SK-MEL-5 (cell line): ENCODE measurements at regions not wholly inside any gene's neighbourhood (a gene's known extent, or its start where the extent isn't known, plus 50 kb on each side); places are given as distances from the start of the nearest gene placed in this dataset.

Experiments used
- DNase-seq: peaks from one replicate; pipeline ENCODE4 v3.0.0-alpha.2; 2016; ENCODE audit warnings: low read depth, low spot score
- in situ Hi-C: cut with HindIII; loops from 2 replicates; pipeline ENCODE4 v1.10.0; 2016; ENCODE audit warnings: low sequenced_read_pairs, high pct_unique_total_duplicates, low pct_unique_long_range_greater_than_20kb

- in situ Hi-C loops = no loop called here
- no peak for DNase-seq
Measured at GRCh38 chr7:42699380-42700178, 212.3 kb downstream of the C7orf25 start.

GRCh38 chr7:42698600-42699374 lies 213.1 kb downstream of the C7orf25 start:
- DNase-seq = no peak
- in situ Hi-C loops = no loop called here

- no peak for DNase-seq
- in situ Hi-C loops = no loop called here
Measured at GRCh38 chr7:42694894-42695507, 216.9 kb downstream of the C7orf25 start.

- no peak for DNase-seq
- in situ Hi-C loops = no loop called here
Measured at GRCh38 chr7:42693722-42694121, 218.1 kb downstream of the C7orf25 start.

- in situ Hi-C loops = no loop called here
- no peak for DNase-seq
Measured at GRCh38 chr7:42692621-42693020, 219.2 kb downstream of the C7orf25 start.

GRCh38 chr7:42690794-42691639 lies 220.9 kb downstream of the C7orf25 start:
- in situ Hi-C loops = no loop called here
- DNase-seq = peak; percentile 87

- in situ Hi-C loops = no loop called here
- DNase-seq = no peak
Measured at GRCh38 chr7:42689626-42690025, 222.2 kb downstream of the C7orf25 start.

- no peak for DNase-seq
- in situ Hi-C loops = no loop called here
Measured at GRCh38 chr7:42688056-42688371, 223.9 kb downstream of the C7orf25 start.

- no peak for DNase-seq
- in situ Hi-C loops = no loop called here
Measured at GRCh38 chr7:42687211-42688055, 224.4 kb downstream of the C7orf25 start.

- in situ Hi-C loops = no loop called here
- no peak for DNase-seq
Measured at GRCh38 chr7:42686594-42687156, 225.2 kb downstream of the C7orf25 start.

- no peak for DNase-seq
- in situ Hi-C loops = no loop called here
Measured at GRCh38 chr7:42685911-42686310, 226.0 kb downstream of the C7orf25 start.

GRCh38 chr7:42677751-42678699 lies 233.8 kb downstream of the C7orf25 start:
- in situ Hi-C loops = no loop called here
- no peak for DNase-seq

GRCh38 chr7:42674541-42674940 lies 237.3 kb downstream of the C7orf25 start:
- in situ Hi-C loops = no loop called here
- DNase-seq = no peak

GRCh38 chr7:42673951-42674350 lies 237.9 kb downstream of the C7orf25 start:
- no peak for DNase-seq
- in situ Hi-C loops = no loop called here

GRCh38 chr7:42672339-42672999 lies 239.4 kb downstream of the C7orf25 start:
- in situ Hi-C loops = no loop called here
- no peak for DNase-seq
